CD4-positive, alpha-beta T cell treated with Interleukin-4 for 4 hours (primary cell): ENCODE measurements at regions not wholly inside any gene's neighbourhood (a gene's known extent, or its start where the extent isn't known, plus 50 kb on each side); places are given as distances from the start of the nearest gene placed in this dataset.
"Not testable (repeated sequence)": the region's sequence is repeated elsewhere in the genome, so short reads cannot be mapped to it uniquely, and the experiment has no call there.

Experiments used
- DNase-seq: peaks from one replicate; pipeline ENCODE4 v3.0.0-alpha.2; 2020

GRCh38 chr5:17401470-17402288, 96.4 kb upstream of the TAF11L2 start:
- DNase-seq = no peak

DNA sequence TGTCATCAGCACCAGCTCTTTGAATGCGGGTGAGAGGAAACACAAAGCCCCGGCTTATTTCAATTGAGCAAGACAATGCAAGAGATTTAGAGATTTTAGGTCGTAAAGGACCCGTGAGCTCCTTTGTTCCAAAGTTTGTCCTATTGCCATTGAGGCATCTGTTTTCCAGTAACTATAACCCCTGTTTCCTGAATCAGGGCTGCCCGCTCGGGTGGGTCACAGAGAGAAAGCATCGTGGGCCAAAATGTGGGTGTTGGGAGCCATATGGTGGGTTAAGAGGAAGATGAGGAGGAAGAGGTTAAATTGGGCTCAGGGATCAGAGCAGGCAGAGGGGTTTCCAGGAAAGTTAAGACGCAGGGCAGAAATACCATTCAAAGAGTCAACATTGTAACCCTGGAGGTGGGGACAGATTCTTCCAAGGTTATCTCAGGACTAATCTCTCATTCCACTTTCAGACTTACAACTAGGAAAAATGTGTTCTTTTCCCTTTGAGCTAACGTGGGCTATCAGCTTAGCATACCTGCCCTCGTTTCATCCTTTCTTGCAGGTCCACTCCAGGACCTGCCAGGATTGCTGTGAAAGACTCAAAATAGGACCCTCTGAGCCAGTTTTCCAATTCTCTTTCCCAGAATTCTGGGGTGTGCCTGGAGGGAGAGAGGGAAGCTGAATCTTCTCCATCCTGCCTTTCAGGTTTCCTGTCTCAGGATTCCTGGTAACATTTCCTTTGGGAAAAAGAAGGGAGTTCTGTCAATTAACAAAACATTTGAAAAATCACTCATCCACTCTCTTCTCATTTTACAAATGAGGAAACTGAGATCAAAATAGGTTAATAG, 95.5 kb upstream of the TAF11L2 start:
- no peak for DNase-seq

DNA sequence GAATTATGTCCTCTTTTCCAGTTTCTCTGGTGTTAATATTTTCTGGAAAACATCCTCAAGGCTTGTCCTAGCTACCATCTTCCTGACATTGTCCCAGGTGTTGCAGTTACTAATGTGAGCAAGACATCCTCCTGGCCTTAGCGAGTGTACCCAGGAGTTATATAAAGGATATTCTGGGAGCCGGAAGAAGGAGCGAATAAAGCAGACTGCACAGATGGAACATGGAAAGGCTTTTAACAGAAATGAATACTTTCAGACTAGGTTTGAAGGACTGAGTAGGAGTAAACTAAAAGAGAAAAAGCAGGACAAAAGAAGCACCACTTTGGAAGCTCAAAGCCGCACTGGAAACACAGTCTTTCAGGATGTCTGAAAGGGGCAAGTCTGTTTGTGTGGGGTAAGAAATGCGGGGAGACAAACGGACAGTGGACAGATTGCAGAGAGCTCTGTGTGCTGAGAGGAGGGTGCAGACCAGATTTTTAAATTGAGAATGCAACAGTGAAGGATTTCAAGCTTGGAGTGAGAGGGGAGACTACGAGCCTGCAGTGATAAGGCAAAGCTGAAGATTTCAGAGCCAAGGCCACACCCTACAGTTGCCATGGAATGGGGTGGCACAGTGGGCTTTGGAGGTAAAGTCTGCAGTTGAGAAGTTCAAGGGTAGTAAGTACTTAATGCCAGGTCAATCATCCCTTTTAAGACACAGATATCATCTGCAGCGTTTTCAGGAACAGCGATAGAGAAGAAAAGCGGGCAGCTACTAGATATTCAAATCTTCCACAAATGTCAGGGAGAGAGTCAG, 94.1 kb upstream of the TAF11L2 start:
- no peak for DNase-seq

- no peak for DNase-seq
Measured at GRCh38 chr5:17405976-17406375, 92.1 kb upstream of the TAF11L2 start.

GRCh38 chr5:17406423-17406838, 91.6 kb upstream of the TAF11L2 start:
- DNase-seq = no peak

DNA sequence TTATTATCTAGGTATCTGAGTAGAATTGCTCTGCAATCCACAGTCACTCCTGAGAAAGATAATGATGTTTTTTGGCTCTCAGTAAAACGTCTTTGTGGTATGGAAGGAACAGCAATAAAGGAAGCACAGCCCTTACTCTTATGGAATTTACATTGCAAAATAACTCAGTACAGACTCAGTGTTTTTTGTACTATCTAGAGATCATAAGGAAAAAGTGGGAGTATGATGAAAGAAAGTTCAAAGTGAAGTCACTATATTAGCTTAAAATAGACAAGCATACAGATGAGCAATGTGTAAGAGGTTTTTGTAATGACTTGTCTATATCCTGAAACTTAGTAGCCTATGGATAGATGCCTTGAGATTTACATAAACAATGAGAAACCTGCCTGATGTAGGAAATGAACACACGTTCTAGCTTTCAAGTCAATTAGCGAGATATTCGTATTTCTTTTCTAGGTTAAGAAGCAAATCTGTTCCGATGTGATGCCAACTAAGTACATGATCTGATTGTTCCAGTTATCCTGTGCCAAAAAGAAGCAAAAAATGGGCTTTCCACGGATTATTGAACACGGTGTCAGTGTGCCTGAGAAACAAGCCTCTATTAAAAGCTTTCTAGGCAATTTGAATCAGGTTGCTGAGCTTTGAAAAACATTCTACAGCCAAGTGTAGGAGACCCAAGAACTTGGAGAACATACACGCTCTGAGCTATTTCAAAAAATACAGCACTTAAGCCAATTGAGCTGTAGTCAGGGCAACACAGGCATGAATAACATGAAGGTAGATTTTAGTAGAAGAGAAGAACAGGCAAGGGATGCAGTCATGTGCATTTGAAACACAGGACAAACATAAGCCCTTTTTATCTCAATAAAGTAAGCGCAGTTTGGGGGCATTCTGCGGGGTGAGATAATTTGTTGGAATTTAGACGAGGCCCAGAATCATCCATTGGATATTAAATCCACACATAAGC, 86.3 kb upstream of the TAF11L2 start:
- no peak for DNase-seq

DNA sequence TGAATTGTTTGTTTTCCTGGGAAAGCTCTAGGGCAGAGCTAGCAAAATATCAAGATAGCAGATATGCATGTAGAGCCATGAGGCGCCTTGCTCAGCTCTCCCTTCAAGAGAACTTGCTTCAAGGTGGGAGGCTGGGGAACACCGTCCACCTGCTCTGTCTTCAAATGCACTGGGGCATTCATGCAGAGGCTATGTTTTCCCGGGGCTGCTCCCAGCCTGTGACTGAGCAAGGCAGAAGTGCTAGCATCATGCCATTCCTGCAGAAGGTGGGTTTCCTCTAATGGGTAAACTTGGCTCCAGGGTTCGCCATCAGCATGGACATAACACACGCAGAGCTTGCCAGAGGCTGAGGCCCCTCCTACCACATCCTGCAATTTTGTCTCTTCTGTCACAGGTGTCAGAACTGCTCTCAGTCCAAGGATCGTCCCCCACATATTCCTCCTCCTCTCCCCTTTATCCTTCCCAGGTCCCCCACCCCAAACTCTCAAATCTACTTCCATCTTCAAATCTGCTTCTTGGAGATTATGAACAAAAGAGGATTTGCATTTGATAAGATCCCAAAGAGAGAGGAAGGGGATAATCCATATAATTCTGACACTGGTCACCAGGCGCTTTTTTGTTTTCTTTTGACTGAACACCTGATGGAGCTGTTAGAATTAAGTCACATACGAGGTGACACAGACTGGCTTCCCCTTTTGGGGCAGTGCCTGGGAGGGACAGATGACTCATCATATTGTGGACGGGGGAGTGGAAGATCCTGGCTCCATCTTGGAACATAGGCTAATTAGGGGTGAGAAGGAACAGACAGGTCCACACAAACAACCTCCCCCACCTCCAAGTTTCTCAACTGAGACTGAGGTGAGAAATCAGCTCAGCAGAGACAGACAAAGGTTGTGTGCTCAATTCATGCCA, 85.0 kb upstream of the TAF11L2 start:
- DNase-seq = no peak

DNA sequence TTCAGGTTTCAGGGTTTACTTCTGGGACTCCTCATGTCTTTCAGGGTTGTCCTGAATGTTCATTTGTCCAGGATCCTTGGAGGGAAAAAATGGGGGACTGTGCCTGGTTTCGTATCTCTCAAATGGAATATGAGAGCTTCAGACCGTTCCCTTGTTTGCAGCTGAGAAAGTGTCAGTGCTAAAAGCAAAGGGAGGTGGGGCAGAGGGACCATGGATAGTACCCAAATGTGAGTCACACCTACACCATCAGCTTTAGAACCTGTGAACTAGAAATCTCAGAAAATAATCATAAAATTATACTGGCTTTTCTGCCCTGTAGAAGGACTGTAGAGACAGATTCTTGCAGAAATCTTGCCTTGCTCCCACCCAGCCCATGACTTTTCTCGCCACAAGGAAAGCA, 84.3 kb upstream of the TAF11L2 start:
- no peak for DNase-seq

DNA sequence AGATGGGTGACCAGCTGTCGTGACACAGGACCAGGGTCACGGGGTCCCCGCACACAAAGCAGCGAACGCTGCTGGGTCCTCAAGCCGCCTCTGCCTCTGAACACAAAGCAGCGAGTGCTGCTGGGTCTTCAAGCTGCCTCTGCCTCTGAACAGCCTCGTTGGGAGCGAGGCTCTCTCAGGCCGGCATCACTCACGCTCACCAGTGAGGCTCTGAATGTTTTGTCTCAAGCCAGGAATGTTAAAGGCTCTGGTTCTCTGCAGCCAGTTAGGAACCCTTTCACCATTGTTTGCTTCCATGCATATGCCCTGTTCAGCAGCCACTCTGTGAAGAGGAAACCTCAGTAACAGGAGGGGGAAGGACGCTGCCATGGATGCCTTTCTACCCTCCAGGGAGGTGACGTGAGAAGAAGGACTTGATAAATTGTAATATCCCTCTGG, 82.7 kb upstream of the TAF11L2 start:
- DNase-seq = no peak

GRCh38 chr5:17416374-17416773, 81.7 kb upstream of the TAF11L2 start:
- not testable (repeated sequence) for DNase-seq

GRCh38 chr5:17424674-17425073, 73.4 kb upstream of the TAF11L2 start:
- no peak for DNase-seq

DNA sequence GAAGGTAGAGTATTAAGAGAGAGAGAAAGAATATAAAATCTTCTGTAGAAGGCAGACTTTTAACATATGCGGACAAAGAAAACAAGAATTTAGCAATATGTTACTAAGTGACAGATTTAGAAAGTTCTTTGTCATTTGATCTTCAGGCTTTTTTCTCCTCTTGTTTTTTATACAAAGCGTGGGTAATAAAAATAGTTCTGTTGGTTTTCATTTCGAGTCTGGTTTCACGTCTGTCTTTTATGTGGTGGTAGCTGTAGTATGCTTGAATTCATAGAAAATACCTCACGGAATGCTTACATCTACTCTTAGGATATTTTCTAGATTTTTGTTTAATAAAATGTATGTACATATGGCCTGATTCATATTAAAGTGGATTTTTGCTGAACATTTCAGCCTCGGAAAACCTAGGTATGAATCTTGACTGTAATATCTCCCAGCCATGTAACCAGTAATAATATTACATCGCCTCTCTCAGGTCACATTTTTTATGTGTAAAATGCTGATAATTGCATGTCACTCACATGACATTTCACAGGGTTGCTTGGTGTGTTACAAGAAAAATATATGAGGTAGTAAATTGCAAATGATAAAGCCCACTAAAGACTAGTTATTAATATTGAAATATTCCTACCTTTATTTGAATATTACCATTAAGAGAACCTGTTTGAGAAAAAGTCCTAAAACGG, 72.5 kb upstream of the TAF11L2 start:
- no peak for DNase-seq

DNA sequence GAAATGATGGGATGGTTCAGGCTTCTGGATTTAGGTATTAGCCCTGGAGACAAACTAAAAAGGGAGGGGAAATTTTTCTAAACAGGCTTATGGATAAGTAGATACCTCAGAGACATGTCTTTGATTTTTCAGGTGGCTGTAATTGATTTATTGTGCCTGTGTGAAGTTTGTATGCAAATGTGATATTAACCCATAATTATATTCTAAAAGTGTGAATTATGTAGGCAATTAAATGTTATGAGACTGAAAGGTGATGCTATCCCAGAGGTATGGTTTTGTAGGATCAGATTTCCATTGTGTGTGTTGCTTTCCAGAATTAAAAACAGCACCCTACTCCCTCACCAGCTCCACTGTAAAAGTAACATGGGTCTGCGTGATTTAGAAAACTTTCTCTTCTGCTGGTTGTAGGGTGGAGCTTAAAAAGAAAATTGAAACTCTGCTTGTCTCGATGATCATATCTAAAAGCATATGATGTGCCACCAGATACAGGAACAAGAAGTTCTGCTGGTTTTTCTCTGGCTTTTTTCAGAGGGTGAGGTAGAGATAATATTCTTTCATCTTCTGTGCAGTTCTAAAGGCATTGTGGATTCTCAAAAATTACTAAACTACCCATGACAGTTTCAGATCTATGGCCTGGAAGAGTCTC, 71.8 kb upstream of the TAF11L2 start:
- DNase-seq = no peak

- DNase-seq = no peak
Measured at GRCh38 chr5:17428176-17428800, 69.7 kb upstream of the TAF11L2 start.

DNA sequence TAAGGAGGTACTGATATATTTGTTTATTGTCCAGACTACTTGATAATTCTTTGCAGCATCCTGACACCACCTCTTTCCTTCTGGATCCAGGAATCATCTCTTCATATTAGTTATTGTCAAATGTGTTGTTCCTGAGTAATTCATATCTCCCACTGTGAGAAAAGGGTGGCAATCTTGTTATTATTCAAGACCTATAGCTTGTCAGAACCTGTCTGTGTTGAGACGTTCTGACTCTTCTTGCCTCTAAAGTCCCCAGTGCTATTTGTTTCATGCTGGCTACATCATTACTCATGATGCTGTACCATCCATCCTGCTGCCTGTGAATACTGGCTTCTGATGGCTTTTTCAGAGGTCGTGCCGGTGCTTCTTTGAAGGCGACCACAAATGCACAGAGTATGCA, 68.7 kb upstream of the TAF11L2 start:
- DNase-seq = no peak

DNA sequence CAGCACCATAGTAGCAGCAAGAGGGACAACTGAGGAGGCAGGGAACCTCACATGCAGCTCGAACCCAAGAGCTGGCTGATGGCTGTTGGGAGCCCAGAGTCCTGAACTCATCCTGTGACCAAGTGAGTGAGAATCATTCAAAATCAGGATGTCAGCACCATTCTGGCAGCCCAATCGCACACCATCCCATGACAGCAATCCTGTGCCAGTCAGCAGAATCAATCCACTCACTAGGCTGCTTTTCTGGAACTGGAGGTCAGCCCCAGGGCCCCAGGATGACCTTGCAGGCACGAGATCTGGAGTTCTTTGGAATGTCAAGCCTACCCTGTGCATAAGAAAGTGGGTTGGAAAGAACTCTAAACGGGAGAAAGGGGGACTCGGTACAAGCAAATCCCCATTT, 67.8 kb upstream of the TAF11L2 start:
- DNase-seq = no peak

DNA sequence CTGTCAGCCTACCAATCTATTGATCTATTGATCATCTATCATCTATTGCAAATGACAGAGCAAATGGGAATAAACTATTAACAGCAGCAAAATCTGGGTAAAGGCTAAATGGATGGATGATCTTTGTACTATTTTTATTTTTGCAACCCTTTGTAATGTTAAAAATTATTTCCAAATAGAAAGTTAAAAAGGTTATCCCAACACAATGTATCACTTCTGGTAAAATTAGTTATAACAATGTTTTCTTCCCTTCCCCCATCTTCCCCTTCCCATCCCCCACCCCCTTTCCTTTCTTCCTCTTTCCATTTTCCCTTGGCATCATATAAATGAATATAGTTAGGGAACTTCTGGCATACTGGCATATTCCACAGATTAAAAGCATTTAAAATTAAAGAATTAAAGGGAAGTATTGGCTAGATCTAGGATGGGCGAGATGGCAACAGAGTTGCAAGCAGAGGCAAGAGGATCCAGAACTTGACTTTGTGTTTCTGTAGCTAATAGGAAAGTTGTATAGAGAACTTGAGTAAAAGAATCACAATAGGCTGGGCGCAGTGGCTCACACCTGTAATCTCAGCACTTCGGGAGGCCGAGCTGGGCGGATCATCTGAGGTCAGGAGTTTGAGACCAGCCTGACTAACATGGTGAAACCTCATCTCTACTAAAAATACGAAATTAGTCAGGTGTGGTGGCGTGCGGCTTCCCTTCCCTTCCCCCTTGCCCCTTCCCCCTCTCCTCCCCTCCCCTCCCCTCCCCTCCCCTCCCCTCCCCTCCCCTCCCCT, 66.6 kb upstream of the TAF11L2 start:
- DNase-seq = no peak

- no peak for DNase-seq
Measured at GRCh38 chr5:17432569-17432968, 65.5 kb upstream of the TAF11L2 start.
